ENCODE measurements at regions not wholly inside any gene's neighbourhood (a gene's known extent, or its start where the extent isn't known, plus 50 kb on each side); places are given as distances from the start of the nearest gene placed in this dataset.

DNA sequence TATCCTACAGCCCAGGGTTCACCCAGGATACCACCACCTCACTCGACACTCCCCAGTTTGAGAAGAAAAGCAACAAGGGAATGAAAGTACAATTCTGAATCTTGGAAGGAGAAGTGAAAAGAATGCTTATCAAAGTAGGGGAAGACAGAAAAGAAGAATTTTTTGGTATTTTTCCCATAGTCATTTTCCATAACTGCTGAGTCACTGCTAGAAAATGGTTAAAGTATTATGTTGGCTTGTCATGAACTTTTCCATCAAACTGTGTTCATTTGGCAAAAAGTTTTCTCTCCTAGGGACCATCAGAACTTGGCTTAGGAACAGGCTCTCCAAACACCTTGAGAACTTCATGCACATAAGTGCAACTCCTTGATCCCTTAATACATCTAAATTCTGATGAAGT is 192.0 kb downstream of the BCL11A start (continued):
- TF ChIP-seq CBX8 (IDR thresholded peaks at IDR 0.05; ENCODE audit: borderline replicate concordance, low read depth, low read length) = no peak
- TF ChIP-seq SP4 (IDR thresholded peaks at IDR 0.05; ENCODE audit: low read length) = no peak
